GM12873 (cell line): ENCODE measurements at regions not wholly inside any gene's neighbourhood (a gene's known extent, or its start where the extent isn't known, plus 50 kb on each side); places are given as distances from the start of the nearest gene placed in this dataset.

Experiments used
- TF ChIP-seq, protein P1 (sequence below): IDR thresholded peaks from 2 replicates; pipeline ENCODE4 v1.5.1; 2012; ENCODE audit warnings: low read depth, mild to moderate bottlenecking, moderate library complexity, low read length, control low read depth; ENCODE audit not compliant: insufficient read depth; ENCODE audit errors: missing control alignments

DNA sequence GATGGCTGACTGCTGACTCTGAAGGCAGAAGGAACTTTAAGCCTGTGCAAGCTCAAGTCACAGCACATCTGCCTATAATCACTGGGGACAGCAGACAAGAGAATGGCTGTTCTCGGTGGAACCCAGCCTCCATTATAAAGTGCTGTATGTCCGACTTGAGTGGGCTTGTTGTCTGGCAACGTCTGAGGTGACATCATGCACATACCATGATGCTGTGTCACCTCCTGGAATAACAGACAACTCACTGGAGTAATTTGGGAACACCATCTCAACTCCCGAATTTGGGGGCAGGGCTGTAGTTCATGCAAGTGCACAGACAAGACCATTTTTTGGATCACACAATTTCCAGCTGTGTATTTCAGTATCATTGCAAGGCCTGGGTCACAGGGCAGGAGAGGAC is 59.8 kb upstream of the GPM6B start:
- TF ChIP-seq, protein P1, sequence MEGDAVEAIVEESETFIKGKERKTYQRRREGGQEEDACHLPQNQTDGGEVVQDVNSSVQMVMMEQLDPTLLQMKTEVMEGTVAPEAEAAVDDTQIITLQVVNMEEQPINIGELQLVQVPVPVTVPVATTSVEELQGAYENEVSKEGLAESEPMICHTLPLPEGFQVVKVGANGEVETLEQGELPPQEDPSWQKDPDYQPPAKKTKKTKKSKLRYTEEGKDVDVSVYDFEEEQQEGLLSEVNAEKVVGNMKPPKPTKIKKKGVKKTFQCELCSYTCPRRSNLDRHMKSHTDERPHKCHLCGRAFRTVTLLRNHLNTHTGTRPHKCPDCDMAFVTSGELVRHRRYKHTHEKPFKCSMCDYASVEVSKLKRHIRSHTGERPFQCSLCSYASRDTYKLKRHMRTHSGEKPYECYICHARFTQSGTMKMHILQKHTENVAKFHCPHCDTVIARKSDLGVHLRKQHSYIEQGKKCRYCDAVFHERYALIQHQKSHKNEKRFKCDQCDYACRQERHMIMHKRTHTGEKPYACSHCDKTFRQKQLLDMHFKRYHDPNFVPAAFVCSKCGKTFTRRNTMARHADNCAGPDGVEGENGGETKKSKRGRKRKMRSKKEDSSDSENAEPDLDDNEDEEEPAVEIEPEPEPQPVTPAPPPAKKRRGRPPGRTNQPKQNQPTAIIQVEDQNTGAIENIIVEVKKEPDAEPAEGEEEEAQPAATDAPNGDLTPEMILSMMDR = no peak

- TF ChIP-seq, protein P1 = no peak
Observed at GRCh38 chrX:13875572-13875971, 58.7 kb upstream of the GPM6B start.

DNA sequence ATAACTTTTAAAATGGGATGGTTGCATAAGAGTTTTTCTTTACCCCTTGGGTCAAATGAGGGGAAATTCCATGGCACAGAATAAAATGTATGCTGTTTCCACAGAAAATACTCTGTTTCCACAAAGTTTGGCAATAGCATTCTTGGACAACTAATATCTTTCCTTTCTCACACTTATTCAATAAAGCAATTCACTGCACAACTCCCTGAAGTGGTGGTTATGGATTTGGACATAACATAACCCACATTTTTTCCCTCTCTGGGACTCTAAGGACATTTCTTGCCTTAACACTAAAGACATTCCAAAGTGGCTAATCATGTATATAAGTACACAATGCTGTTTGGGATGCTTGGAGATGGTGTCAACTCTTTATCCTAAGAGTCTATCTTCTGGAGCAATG is 51.7 kb upstream of the GPM6B start:
- TF ChIP-seq, protein P1 = no peak
